HEK293T (cell line): ENCODE measurements at regions not wholly inside any gene's neighbourhood (a gene's known extent, or its start where the extent isn't known, plus 50 kb on each side); places are given as distances from the start of the nearest gene placed in this dataset.

Source experiments
- BHLHE40 ChIP-seq: fragments of 450-650 bp; IDR thresholded peaks from 2 replicates; pipeline ENCODE4 v1.6.1; 2016; ENCODE audit warnings: mild to moderate bottlenecking, moderate library complexity, borderline replicate concordance
- HDGF ChIP-seq: fragments of 450-650 bp; IDR thresholded peaks from 2 replicates; pipeline ENCODE4 v1.6.1; 2017; ENCODE audit warnings: antibody characterized with exemption, borderline replicate concordance
- LEF1 ChIP-seq: fragments of 450-650 bp; IDR thresholded peaks from 2 replicates; pipeline ENCODE4 v1.6.1; 2017; ENCODE audit warnings: mild to moderate bottlenecking, borderline replicate concordance
- NFRKB ChIP-seq: fragments of 450-650 bp; IDR thresholded peaks from 2 replicates; pipeline ENCODE4 v1.6.1; 2016; ENCODE audit warnings: mild to moderate bottlenecking, moderate library complexity
- PKNOX1 ChIP-seq: fragments of 450-650 bp; IDR thresholded peaks from 2 replicates; pipeline ENCODE4 v1.6.1; 2016
- SP1 ChIP-seq: fragments of 450-650 bp; IDR thresholded peaks from 2 replicates; pipeline ENCODE4 v1.6.1; 2017

- TF ChIP-seq SP1, result no peak
- no peak for TF ChIP-seq LEF1
- TF ChIP-seq BHLHE40, result no peak
- TF ChIP-seq NFRKB, result no peak
- TF ChIP-seq HDGF, result no peak
- TF ChIP-seq PKNOX1, result no peak
These were observed 102.4 kb downstream of the WT1 start for GRCh38 chr11:32332990-32333319.
